Lung (tissue), 11 donors: ENCODE measurements at regions not wholly inside any gene's neighbourhood (a gene's known extent, or its start where the extent isn't known, plus 50 kb on each side); places are given as distances from the start of the nearest gene placed in this dataset.
A peak's percentile ranks its signal among the peaks of the same experiment; 100 is the strongest.

ENCODE experiments used
- ATAC-seq: fragments of 200-7000 bp; cut with Tn5 transposase; one replicate; pipeline ENCODE4 v1.9.1; 2020; ENCODE audit warnings: moderate number of reproducible peaks; ENCODE audit not compliant: insufficient read depth, low FRiP score
- DNase-seq, 3 donors: peaks; one replicate each; pipeline ENCODE4 v3.0.0-alpha.2; 2013 to 2017
- H3K27ac ChIP-seq, 2 donors: one replicate each; pipeline ENCODE4 v1.5.1; 2013; ENCODE audit warnings: mild to moderate bottlenecking in 2 of 2, moderate library complexity in 2 of 2, control low read depth in 1 of 2, inconsistent platforms in 1 of 2, low read depth in 1 of 2, low read length in 1 of 2
- H3K27me3 ChIP-seq, 3 donors: one replicate each; pipeline ENCODE4 v1.5.1; 2013; ENCODE audit warnings: low read length in 2 of 3; ENCODE audit not compliant: control insufficient read depth in 3 of 3, insufficient read depth in 3 of 3
- H3K36me3 ChIP-seq, 4 donors: one replicate each; pipeline ENCODE4 v1.5.1; 2013; ENCODE audit warnings: low read length in 4 of 4, mild to moderate bottlenecking in 1 of 4, moderate library complexity in 1 of 4; ENCODE audit not compliant: control insufficient read depth in 4 of 4, insufficient read depth in 4 of 4
- H3K4me1 ChIP-seq, 5 donors: one replicate each; pipeline ENCODE4 v1.5.1; 2013; ENCODE audit warnings: low read length in 5 of 5, mild to moderate bottlenecking in 2 of 5, moderate library complexity in 1 of 5; ENCODE audit not compliant: control insufficient read depth in 5 of 5, insufficient read depth in 5 of 5
- H3K4me3 ChIP-seq: one replicate; pipeline ENCODE4 v1.5.1; 2013; ENCODE audit warnings: mild to moderate bottlenecking, control low read depth, moderate library complexity
- H3K9ac ChIP-seq, 2 donors: one replicate each; pipeline ENCODE4 v1.5.1; 2013; ENCODE audit warnings: low read length in 2 of 2, control low read depth in 1 of 2; ENCODE audit not compliant: insufficient read depth in 1 of 2
- H3K9me3 ChIP-seq, 4 donors: one replicate each; pipeline ENCODE4 v1.5.1; 2013; ENCODE audit warnings: low read length in 3 of 4, mild to moderate bottlenecking in 1 of 4, moderate library complexity in 1 of 4; ENCODE audit not compliant: control insufficient read depth in 4 of 4, insufficient read depth in 3 of 4
- CTCF ChIP-seq: IDR thresholded peaks from 2 replicates; pipeline ENCODE4 v1.5.1; 2012; ENCODE audit warnings: mild to moderate bottlenecking; ENCODE audit errors: control extremely low read depth, extremely low read depth
- WGBS, 2 donors: extraction: QIAGEN DNeasy Blood & Tissue Kit; methylation state at CpG; one replicate each; pipeline ENCODE4 v1.1.7; 2013; 5-methylcytosine and 5-hydroxymethylcytosine counted together
- donor health status: control.
- donor health status: control.
- donor health status: Bipolar disorder and iron deficiency.
- donor health status: healthy.
- donor health status: DM: yes; HTN: yes; CAD: no.

DNA sequence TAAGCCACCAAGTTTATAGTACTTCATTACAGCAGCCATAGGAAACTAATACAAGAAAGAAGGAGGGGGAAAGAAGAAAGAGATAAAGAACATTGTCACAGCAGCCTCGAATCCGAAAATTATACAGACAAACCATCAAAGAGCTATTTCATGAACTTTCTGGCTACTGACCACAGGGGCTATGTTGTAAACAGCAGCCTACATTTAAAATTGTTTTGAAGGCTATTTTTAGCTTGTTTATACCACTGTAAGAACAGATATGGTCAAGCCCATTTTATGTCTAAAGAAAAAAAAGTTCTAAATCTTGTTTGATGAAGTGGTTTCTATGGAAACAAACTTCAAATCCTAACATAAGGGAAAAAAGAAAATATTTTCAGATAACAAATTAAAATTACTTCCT is 282.1 kb downstream of the GABRG1 start:
- TF ChIP-seq CTCF: no peak
- Histone ChIP-seq H3K27me3 (no peaks in the 10 kb centered on the region), H3K9ac (no peak overlapping the region), H3K4me3 (no peak overlapping the region), H3K4me1 (peaks cover 0 to 15% (median 0%) of the 10 kb centered on the region in 5 donors), H3K27ac (no peak overlapping the region), H3K36me3 (no peaks in the 10 kb centered on the region), H3K9me3 (peaks cover 0 to 2% (median 0%) of the 10 kb centered on the region in 4 donors)
- ATAC-seq (no peak), DNase-seq (peak in 2 of 3 donors; percentile 82 to 87)
- WGBS, 2 donors: 46 to 55% methylated on average over 2 of the region's 2 CpGs

DNA sequence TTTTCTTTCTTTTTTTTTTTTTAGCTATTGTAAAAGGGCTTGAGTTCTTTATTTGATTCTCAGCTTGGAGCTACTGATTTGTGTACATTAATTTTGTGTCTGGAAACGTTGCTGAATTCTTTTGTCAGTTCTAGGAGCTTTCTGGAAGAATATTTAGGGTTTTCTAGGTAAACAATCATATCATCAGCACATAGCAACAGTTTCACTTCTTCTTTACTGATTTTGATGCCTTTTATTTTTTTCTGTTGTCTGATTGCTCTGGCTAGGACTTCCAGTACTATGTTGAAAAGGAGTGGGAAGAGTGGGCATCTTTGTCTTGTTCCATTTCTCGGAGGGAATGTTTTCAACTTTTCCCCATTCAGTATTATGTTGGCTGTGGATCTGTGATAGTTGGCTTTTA is 292.2 kb downstream of the GABRG1 start:
- no peak overlapping the region for H3K27ac ChIP-seq
- H3K27me3 ChIP-seq: no peaks in the 10 kb centered on the region
- WGBS, 2 donors: 65 to 73% methylated on average over 2 of the region's 2 CpGs
- DNase-seq: no peak
- no peaks in the 10 kb centered on the region for H3K4me1 ChIP-seq
- H3K4me3 ChIP-seq: no peak overlapping the region
- no peak for TF ChIP-seq CTCF
- no peak for ATAC-seq
- H3K9ac ChIP-seq: no peak overlapping the region
- no peaks in the 10 kb centered on the region for H3K9me3 ChIP-seq
- no peaks in the 10 kb centered on the region for H3K36me3 ChIP-seq

- Histone ChIP-seq H3K4me3 (no peak overlapping the region), H3K27me3 (no peaks in the 10 kb centered on the region), H3K27ac (no peak overlapping the region), H3K9me3 (no peaks in the 10 kb centered on the region), H3K4me1 (no peaks in the 10 kb centered on the region), H3K36me3 (no peaks in the 10 kb centered on the region), H3K9ac (no peak overlapping the region)
- no peak for TF ChIP-seq CTCF
- ATAC-seq (no peak), DNase-seq (no peak)
- 82 to 85% methylated on average over 2 of the region's 2 CpGs for WGBS, 2 donors
Observed at GRCh38 chr4:45803994-45804393, 319.9 kb downstream of the GABRG1 start.

DNA sequence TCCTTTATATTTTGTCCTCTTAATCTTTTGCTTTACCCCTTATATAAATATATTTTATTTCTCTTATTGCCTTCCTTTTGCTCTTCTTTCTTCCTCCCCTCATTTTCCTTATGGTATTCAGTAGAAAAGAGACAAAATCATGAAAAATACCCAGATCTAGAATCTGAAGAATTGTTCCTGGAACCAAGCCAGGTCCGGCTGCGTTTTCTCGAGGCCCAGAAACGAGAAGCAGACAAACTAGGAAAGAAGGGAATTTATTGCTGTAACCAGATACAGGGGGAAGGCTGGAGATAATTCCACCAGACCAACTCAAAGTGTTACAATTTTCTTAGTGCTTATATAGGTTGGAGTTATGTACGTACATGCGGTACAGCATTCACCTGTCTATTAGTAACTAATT is 328.7 kb downstream of the GABRG1 start:
- H3K27me3 ChIP-seq: no peaks in the 10 kb centered on the region
- H3K9ac ChIP-seq: no peak overlapping the region
- WGBS, 2 donors: 45 to 51% methylated on average over 6 of the region's 6 CpGs
- H3K4me1 ChIP-seq: peaks cover 0 to 5% (median 0%) of the 10 kb centered on the region in 5 donors
- H3K9me3 ChIP-seq: no peaks in the 10 kb centered on the region
- ATAC-seq (no peak), DNase-seq (peak; percentile 37 to 56 (median 55))
- no peak for TF ChIP-seq CTCF
- no peak overlapping the region for H3K27ac ChIP-seq
- no peak overlapping the region for H3K4me3 ChIP-seq
- H3K36me3 ChIP-seq: no peaks in the 10 kb centered on the region
